Medulla oblongata (tissue), 1 donor: ENCODE measurements at regions not wholly inside any gene's neighbourhood (a gene's known extent, or its start where the extent isn't known, plus 50 kb on each side); places are given as distances from the start of the nearest gene placed in this dataset.
"Not testable (repeated sequence)": the region's sequence is repeated elsewhere in the genome, so short reads cannot be mapped to it uniquely, and the experiment has no call there.

Source experiments
- DNase-seq: peaks from one replicate; pipeline ENCODE4 v3.0.0-alpha.2; 2015; ENCODE audit errors: extremely low spot score

GRCh38 chr4:128758314-128758922 is 51.1 kb upstream of the JADE1 start:
- DNase-seq, result no peak

- DNase-seq, result peak; percentile 67
Observed at GRCh38 chr4:128757712-128758111, 51.8 kb upstream of the JADE1 start.

- DNase-seq, result no peak
Observed at GRCh38 chr4:128751354-128751753, 58.1 kb upstream of the JADE1 start.

GRCh38 chr4:128741748-128742147 is 67.8 kb upstream of the JADE1 start:
- DNase-seq, result not testable (repeated sequence)

GRCh38 chr4:128737098-128737513 is 72.4 kb upstream of the JADE1 start:
- DNase-seq, result no peak

GRCh38 chr4:128735714-128736113 is 73.8 kb upstream of the JADE1 start:
- no peak for DNase-seq

GRCh38 chr4:128728190-128728589 is 81.3 kb upstream of the JADE1 start:
- DNase-seq, result no peak

- no peak for DNase-seq
Observed at GRCh38 chr4:128727658-128728057, 81.8 kb upstream of the JADE1 start.

GRCh38 chr4:128725405-128726055 is 84.0 kb upstream of the JADE1 start:
- DNase-seq, result no peak

GRCh38 chr4:128722911-128723310 is 86.6 kb upstream of the JADE1 start:
- no peak for DNase-seq

GRCh38 chr4:128721896-128722295 is 87.6 kb upstream of the JADE1 start:
- DNase-seq, result no peak

- DNase-seq, result no peak
Observed at GRCh38 chr4:128720270-128720669, 89.2 kb upstream of the JADE1 start.

GRCh38 chr4:128718768-128719167 is 90.7 kb upstream of the JADE1 start:
- DNase-seq, result no peak

GRCh38 chr4:128716338-128716737 is 93.2 kb upstream of the JADE1 start:
- DNase-seq, result peak; percentile 38

GRCh38 chr4:128715616-128716015 is 93.9 kb upstream of the JADE1 start:
- DNase-seq, result no peak

GRCh38 chr4:128711361-128711760 is 98.1 kb upstream of the JADE1 start:
- no peak for DNase-seq

- DNase-seq, result no peak
Observed at GRCh38 chr4:128709268-128709667, 100.2 kb upstream of the JADE1 start.

- no peak for DNase-seq
Observed at GRCh38 chr4:128707864-128708263, 101.6 kb upstream of the JADE1 start.

GRCh38 chr4:128703948-128704347 is 105.6 kb upstream of the JADE1 start:
- DNase-seq, result no peak

GRCh38 chr4:128700659-128701350 is 108.7 kb upstream of the JADE1 start:
- no peak for DNase-seq

- DNase-seq, result no peak
Observed at GRCh38 chr4:128698386-128698785, 111.1 kb upstream of the JADE1 start.

GRCh38 chr4:128697323-128697722 is 112.2 kb upstream of the JADE1 start:
- DNase-seq, result no peak

- DNase-seq, result no peak
Observed at GRCh38 chr4:128690011-128690410, 119.5 kb upstream of the JADE1 start.
